Gastrocnemius medialis (tissue), 4 donors: ENCODE measurements at regions not wholly inside any gene's neighbourhood (a gene's known extent, or its start where the extent isn't known, plus 50 kb on each side); places are given as distances from the start of the nearest gene placed in this dataset.

Source experiments
- POLR2A ChIP-seq, 2 donors: fragments of 450-650 bp; IDR thresholded peaks; one replicate each; pipeline ENCODE4 v1.6.1; 2017; ENCODE audit warnings: antibody characterized with exemption in 2 of 2, mild to moderate bottlenecking in 2 of 2, moderate library complexity in 2 of 2
- TF ChIP-seq, protein P1 (sequence below), 5 experiments: fragments of 450-650 bp in 3 of 5; fragments of 200-600 bp in 2 of 5; sonication (generic) in 2 of 5; IDR thresholded peaks in 4 of 5; conservative IDR thresholded peaks in 1 of 5; 1 replicate in 4 of 5; 2 replicates in 1 of 5; pipeline ENCODE4 v1.5.1; 2016 to 2019; ENCODE audit warnings: antibody characterized with exemption in 5 of 5, mild to moderate bottlenecking in 3 of 5, moderate library complexity in 3 of 5

DNA sequence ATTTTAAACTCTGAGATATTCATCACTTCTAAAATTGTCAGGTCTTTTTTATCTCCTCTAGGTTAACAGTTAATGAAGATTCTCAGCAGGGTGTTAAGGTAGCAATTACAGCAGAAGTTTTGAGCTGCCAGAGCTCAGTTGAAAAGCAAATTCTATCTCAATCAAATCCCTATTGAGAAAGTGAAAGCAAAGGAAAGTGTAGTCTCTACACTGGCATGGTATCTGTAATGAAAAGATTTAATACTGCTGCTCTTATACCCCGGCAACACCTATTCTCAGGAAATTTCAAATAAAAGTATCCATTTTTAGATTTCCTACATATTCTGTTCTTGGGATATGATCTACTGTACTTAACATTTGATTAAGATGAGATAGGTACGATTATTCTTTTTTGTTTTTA lies 913.5 kb downstream of the MRPL39 start:
- TF ChIP-seq, protein P1, sequence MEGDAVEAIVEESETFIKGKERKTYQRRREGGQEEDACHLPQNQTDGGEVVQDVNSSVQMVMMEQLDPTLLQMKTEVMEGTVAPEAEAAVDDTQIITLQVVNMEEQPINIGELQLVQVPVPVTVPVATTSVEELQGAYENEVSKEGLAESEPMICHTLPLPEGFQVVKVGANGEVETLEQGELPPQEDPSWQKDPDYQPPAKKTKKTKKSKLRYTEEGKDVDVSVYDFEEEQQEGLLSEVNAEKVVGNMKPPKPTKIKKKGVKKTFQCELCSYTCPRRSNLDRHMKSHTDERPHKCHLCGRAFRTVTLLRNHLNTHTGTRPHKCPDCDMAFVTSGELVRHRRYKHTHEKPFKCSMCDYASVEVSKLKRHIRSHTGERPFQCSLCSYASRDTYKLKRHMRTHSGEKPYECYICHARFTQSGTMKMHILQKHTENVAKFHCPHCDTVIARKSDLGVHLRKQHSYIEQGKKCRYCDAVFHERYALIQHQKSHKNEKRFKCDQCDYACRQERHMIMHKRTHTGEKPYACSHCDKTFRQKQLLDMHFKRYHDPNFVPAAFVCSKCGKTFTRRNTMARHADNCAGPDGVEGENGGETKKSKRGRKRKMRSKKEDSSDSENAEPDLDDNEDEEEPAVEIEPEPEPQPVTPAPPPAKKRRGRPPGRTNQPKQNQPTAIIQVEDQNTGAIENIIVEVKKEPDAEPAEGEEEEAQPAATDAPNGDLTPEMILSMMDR (IDR thresholded peaks at IDR 0.05 in 4 of 5, conservative IDR thresholded peaks at IDR 0.05 in 1 of 5) = no peak
- TF ChIP-seq POLR2A (IDR thresholded peaks at IDR 0.05) = no peak
